GM19025 (cell line): ENCODE measurements at regions not wholly inside any gene's neighbourhood (a gene's known extent, or its start where the extent isn't known, plus 50 kb on each side); places are given as distances from the start of the nearest gene placed in this dataset.

ENCODE experiments used
- ATAC-seq: cut with Tn5 transposase; IDR thresholded peaks from one replicate; pipeline ENCODE4 v1.9.1; 2021; ENCODE audit warnings: mild to moderate bottlenecking, low read depth, moderate library complexity; ENCODE audit not compliant: unreplicated experiment

- no peak for ATAC-seq
Measured at GRCh38 chr1:82646888-82647287, 846.2 kb downstream of the ADGRL2 start.

GRCh38 chr1:82646336-82646735 is 845.6 kb downstream of the ADGRL2 start:
- no peak for ATAC-seq

- ATAC-seq = no peak
Measured at GRCh38 chr1:82644186-82644915, 843.6 kb downstream of the ADGRL2 start.

GRCh38 chr1:82640352-82640751 is 839.6 kb downstream of the ADGRL2 start:
- no peak for ATAC-seq

GRCh38 chr1:82634266-82634665 is 833.5 kb downstream of the ADGRL2 start:
- ATAC-seq = no peak

GRCh38 chr1:82632155-82632554 is 831.4 kb downstream of the ADGRL2 start:
- ATAC-seq = no peak

- no peak for ATAC-seq
Measured at GRCh38 chr1:82628887-82629286, 828.2 kb downstream of the ADGRL2 start.

- no peak for ATAC-seq
Measured at GRCh38 chr1:82625537-82625936, 824.8 kb downstream of the ADGRL2 start.

- no peak for ATAC-seq
Measured at GRCh38 chr1:82621076-82621475, 820.3 kb downstream of the ADGRL2 start.

- ATAC-seq = no peak
Measured at GRCh38 chr1:82614090-82614489, 813.4 kb downstream of the ADGRL2 start.

GRCh38 chr1:82612986-82613385 is 812.3 kb downstream of the ADGRL2 start:
- ATAC-seq = no peak

GRCh38 chr1:82606546-82606945 is 805.8 kb downstream of the ADGRL2 start:
- ATAC-seq = no peak

- ATAC-seq = no peak
Measured at GRCh38 chr1:82604524-82604923, 803.8 kb downstream of the ADGRL2 start.

- ATAC-seq = no peak
Measured at GRCh38 chr1:82600314-82600713, 799.6 kb downstream of the ADGRL2 start.

GRCh38 chr1:82598812-82599211 is 798.1 kb downstream of the ADGRL2 start:
- ATAC-seq = no peak

- ATAC-seq = no peak
Measured at GRCh38 chr1:82598337-82598736, 797.6 kb downstream of the ADGRL2 start.

GRCh38 chr1:82597649-82598048 is 796.9 kb downstream of the ADGRL2 start:
- ATAC-seq = no peak

GRCh38 chr1:82597141-82597540 is 796.4 kb downstream of the ADGRL2 start:
- ATAC-seq = no peak

GRCh38 chr1:82593561-82593960 is 792.8 kb downstream of the ADGRL2 start:
- ATAC-seq = no peak

GRCh38 chr1:82589588-82589987 is 788.9 kb downstream of the ADGRL2 start:
- ATAC-seq = no peak

- no peak for ATAC-seq
Measured at GRCh38 chr1:82587371-82587770, 786.6 kb downstream of the ADGRL2 start.

GRCh38 chr1:82586473-82586872 is 785.7 kb downstream of the ADGRL2 start:
- no peak for ATAC-seq

GRCh38 chr1:82582347-82582746 is 781.6 kb downstream of the ADGRL2 start:
- no peak for ATAC-seq
